Activated effector memory CD4-positive, alpha-beta T cell treated with anti-CD3 and anti-CD28 coated beads, Interleukin-2, amount 50 U/mL, for 16 hours (primary cell): ENCODE measurements at regions not wholly inside any gene's neighbourhood (a gene's known extent, or its start where the extent isn't known, plus 50 kb on each side); places are given as distances from the start of the nearest gene placed in this dataset.

Experiments used
- DNase-seq: peaks from one replicate; pipeline ENCODE4 v3.0.0-alpha.2; 2020

DNA sequence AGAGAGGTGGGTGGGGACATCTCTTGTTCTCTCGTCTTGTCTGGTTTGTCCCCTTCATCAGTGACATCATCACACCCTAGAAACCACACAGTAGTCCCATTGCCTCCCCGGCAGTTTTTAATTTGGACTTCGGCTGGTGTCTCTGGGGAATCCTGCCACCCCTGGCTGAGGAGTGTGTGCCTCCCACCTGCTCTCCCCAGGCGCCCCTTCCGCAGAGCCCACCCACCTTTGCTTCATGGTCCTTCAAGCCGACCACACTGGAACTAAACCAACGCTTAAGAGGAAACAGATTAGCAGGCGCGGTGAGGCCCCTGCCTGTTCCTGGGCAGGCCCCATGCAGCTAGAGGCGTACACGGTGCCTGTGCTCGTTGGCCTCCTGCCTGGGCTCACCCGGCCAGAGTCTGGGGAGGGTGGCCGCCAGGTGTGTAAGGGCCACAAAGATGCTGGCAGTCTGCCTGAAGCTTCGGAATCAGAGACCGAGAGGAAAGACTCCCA is 107.6 kb upstream of the SPRY4 start:
- DNase-seq: peak; percentile 74

DNA sequence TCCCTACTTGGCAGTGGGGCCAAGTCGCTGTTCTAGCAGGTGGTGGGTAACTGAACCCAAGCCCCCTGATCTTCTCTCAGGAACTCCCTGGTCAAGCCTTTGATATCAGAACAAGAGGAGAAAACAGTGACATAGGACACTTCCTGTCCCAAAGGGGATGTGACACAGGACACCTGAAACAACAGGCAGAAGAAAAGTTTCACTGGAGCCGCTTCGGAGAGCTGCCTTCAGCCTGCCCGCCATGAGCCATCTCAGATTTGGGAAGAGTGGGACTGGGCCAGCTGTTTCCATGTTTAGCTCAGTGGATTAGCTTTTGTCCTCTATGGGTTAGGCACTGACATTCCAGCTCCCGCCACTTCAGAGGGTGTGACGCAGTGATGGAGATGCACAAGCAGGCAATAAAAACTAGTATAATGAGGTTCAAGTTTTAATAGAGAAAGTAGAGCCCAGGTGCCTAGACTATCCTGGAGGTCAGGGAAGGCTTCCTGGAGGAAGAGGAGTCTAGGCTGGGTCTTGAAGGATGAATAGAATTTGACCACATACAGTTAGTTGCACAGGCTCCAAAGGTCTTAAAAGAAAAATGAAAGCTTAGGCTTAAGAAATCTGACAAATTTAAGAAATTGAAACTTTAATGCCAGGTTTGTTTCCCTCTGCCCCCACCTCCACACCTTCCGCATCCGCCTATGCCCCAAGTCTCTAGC is 104.1 kb upstream of the SPRY4 start:
- no peak for DNase-seq

DNA sequence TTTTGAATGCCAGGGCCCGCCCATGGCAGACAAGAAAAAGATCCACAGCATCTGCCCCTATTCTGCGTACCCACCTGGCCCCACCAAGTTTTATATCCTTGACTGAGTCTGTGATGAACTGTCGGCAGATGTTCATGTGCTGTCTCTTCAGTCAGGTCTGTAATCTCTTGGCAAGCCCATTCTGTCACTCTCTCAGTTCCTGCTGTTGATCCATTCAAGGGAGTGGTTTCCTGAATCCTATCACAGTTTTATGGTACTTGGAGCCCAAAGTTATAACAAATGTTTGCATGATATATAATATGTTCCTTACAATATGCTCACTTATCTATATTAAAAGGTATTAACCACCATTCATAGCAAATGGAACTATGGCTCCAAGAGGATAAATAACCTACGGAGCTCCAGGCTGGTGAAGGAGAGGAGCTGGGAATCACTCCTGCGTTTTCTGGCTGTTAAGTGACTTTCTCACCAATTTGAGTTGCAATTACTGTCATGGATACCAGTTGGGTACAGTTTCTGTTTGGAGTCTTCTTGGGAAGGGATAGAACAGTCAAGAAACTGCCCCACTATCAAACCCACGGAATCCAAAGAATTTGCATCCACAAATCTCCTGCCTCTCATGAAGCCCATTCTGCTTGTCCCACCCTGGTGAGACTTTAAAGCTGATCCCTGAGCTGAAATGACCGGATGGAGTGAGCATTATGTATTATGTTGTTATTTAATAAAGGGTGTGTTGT is 103.4 kb upstream of the SPRY4 start:
- no peak for DNase-seq

DNA sequence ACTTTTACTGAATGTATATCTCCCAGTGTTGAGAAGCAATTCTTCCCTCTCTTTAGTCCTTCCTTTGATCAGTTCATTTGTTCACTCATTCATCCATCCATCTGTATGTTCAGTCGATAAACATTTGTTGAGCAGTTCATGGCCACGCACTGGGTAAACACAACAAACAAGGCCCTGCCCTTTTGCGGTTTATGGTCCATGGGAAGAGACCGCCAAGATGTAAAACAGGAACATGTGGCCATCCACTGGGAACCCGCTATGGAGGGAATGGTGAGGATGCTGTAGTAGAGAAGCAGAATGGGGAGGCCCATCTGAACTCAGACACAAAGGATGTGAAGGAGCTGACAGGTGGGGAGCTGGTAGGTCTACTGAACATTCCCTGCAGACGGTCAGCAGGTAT is 102.7 kb upstream of the SPRY4 start:
- no peak for DNase-seq

DNA sequence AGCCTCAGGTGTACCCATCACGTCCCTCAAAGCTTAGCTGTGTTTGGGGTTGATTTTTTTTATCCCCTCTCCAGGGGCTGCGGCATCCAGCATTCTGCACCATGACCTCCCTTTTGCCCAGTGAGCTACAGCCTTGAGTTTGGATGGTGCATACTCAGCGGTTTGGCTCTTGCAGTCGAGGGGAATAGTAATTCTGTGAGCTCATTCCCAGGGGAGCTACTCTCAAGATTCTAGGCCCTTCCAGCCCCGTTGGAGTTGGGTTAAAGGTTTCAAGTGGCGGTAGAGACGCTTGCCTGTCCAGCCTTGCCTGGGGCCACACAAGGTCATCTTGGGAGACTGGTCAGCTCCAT is 102.2 kb upstream of the SPRY4 start:
- DNase-seq: no peak

DNA sequence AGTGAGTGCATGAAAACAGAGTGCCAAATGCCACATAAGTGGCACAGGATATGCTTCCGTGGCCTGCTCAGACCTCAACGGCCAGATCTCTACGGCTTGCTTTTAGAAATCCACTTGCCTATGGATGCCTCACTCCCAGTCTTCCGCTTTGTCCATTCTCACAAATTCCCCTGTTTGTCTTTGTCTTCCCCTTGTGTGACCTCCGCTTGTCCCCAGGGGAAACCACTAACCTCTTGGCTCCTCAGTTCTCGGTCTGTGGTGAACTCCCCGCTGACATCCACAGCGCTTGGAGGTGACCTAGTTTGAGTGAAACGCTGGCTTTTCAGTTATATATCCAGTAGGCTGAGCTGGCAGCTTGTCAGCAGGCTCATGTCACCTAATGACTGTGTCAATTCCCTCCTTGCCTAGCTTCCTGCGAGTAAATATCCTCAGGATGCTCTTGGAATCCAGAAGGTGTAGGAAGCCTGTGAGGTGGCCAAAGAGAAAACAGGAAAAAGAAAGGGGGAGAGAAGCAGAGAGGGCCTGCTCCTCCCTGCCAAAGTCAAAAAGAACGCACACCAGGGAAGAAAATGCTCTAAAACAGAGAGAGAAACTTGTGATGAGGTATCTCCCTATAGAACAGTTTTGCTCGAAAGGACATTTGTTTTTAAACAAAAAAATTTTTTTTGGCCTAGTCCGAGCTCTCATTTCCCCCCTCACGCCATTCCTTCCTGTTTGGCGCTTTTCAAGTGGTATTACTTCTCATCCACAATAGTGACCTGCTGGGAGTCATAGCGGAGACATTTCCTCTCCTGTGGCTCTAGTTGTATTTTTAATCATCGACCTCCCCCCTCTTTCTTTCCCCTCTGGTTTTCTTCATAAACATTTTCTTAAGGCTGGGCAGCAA is 101.6 kb upstream of the SPRY4 start:
- peak; percentile 75 for DNase-seq

DNA sequence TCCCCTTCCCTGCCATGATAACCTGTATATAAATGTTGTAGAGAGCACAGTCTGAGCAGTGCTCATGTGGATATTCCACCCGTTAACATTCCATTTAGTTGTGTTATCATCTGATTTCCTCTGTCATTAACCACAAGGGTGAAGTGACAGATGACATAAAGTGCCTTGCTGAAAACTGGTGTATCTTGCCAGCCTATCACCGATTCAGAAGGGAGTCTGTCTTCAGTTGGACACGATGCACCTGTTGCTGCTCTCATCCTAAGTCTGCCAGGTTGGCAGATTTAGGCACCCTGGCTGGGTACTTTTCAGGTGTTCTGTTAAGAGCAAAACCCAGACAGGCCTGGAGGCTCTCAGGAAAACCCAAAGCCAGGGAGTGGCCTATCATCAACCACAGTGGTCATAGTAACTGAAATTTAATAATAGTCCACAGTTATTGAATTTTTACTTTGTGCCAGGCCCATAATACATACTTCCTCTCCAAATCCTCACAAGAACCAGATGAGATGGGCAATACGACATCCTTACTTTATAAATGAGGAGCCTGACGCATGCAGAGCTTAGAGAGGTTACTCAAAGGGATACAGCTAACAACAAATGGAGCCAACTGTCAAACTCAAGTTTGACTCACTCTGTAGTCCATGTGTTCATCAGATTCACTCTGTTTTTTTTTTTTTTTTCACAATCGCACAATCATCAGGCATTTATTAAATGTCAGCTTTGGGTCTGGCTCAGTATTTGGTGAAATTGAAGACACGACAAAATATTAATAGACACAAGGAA is 100.7 kb upstream of the SPRY4 start:
- no peak for DNase-seq

DNA sequence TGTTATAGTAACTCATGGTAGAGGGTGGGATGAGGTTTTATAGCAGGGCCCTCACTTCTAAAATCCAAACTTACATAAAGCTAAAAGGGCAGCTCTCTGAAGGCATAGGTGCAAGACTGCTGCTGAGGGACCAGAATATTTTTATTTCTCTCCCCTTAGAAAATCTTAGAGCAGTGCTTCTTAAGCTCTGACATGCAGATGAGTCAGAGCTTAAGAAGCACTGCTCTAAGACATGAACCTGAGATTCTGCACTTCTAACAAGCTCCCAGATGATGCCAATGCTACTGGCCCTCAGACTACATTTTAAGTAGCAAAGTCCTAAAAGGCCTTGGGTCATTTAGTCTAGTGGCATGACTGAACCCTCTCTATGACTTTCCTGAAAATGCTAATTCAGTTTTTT is 97.6 kb upstream of the SPRY4 start:
- DNase-seq: no peak

DNA sequence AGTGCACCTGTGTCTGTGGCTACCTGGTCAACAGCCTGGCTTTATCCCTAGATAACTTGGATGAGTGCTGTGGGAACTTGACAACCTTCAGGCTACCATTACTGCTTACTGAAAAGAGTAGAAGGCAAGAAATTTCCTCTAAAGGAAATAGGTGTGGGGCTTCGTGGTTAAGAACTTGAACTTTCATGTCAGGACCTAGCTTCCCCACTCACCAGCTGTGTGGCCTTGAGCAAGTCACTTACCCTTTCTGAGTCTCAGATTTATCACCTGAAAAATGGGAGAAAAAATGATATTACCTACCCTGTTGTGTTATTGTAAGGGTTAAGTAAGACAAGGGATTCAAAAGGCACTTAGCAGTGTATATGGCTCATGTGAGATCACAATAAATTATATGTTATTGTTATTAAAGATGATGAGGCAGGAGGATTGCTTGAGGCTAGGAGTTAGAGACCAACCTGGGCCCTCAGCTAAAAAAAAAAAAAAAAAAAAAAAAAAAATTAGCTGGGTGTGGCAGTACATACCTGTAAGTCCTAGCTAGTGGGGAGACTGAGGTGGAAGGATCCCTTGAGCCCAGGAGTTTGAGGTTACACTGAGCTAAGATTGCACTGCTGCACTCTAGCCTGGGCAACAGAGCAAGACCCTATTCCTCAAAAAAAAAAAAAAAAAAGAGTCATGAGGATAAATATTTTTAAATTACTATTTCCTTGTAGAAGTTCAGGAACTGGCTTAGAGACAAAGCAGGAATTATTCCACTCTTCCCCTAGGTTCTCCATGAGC is 97.0 kb upstream of the SPRY4 start:
- no peak for DNase-seq

DNA sequence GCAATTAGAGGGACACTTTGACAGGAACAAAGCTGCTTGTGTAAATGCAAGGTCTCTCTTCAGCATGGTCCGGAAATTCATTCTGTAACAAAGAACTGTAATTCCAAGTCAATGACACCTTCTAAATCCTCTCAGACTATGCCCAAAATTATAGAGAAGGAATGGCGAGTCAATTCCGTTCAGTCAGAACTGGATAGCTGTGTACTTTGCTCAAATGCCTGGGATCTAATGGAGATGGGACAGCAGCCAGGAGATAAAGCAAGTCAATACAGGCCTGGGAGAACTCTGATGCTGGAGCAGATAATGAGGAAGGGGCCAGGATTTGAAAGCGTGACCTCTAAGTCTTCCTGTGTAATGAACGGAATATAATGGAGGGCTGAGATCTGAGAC is 96.4 kb upstream of the SPRY4 start:
- no peak for DNase-seq

DNA sequence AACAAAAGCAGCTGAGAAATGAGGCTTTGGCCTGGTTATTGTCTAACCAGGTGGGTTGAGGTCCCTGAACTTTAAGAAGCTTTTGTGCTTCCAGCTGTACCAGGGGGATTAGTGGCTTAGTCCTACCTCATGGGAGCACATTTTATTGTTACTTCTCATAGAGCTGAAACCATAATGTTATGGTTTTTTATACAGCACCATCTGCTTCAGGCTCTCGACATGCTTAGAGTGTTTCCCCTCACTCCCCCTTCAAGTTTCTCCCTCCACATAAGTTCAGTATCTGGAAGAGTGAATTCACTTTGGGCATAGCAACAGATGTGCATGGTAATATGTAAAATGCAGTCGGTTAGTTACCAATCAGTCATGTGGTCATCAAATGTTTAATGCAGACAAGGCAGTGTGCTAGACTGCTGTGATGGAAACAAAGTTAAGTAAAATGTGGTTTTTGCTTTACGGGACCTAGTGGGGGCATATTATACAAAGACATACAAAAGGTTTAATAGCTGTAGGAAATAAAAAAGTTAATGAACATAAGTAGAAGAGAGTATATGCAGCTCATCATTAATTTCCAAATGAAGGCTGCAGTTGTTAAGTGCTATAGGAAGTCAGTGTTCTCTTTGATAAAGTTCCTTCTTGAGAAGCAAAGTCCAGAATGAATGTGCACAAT is 95.9 kb upstream of the SPRY4 start:
- DNase-seq: no peak

DNA sequence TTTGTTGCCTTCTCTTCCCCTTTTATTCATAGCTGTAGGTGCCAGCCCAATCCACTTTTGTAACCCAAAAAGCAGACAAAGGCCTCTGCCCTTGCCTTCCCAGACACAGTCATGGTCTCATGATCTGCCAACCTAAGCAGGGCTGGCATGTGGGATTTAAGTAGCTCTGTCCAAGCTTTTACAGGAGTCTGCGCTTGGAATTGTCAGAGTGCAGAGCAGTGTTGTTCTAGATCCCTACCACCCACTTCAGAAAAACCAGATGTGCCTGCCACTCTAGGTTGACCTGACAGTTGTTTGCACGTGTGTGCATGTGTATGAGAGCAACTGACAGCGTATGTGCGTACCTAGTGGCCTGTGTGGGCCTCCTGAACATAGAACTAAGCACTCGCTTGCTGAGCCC is 87.8 kb upstream of the SPRY4 start:
- DNase-seq: no peak

DNA sequence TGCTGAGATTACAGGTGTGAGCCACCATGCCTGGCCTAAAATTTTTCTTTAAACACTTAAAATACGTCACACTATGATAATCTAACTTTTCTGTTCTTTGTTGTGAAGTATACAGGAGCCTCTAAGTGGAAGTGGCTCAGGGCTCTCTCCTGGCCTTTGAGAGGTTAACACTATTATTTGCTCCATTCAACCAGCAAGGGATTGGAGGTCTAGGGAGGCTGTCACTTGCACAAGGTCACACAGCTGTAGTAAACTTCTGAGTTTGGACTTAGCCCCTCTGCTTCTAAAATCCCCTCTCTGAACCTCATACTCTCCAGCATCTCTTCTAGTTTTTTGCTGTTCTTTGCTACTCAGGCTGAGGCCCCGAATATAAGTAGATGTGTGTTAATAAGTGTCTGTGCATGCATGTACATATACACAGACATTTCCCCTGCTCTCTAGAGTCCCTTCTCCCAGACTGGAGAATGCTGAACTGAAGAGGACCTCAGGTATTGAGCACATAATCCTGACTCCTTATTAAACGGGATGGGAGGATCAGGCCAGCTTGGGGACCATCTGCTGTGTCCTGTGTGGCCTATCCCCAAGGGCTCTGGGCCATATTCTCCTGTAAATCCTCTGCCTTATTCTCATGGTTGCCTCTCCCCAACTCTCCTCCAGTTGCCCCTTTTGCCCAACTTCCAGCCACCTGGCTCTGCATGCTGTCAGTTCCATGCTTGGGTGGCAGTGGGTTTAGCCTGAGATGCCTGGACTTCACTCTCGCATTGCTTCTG is 87.0 kb upstream of the SPRY4 start:
- no peak for DNase-seq

DNA sequence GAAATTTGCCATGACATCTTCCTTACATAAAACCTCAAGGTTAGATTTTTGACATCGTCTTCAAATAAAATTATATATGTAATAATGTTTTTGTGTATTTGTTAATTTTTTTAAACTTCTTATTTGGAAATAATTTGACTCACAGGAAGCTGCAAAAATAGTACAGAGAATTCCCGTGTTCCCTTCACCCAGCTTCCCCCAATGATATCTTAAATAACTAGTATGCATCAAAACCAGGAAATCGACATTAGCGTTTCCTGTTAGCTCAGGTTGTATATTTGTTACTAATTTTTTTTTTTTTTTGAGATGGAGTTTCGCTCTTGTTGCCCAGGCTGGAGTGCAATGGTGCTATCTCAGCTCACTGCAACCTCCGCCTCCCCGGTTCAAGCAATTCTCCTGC is 86.3 kb upstream of the SPRY4 start:
- no peak for DNase-seq

DNA sequence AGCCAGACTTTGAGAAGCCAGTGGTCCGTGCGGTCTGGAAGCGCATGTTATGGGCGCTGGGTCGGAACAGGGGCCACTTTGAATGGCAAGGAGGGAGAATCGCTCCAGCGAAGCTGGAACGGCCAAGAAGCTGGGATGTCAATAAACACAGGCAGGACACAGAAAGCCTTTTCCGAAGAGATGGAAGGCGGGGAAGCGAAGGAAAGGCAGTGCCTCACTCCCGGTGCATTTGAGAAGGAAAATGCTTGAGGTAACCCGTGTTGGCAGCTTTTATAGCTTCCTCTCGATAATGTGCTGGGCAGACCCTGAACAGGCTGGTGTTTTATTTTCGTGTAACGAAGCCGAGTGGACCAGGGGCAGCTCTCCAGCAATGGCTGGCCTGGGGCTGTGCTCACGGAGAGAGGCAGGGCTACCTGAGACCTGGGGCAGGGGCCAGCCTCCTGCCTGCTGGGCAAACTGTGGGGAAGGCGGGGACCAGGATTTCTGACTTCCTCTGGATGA is 84.2 kb upstream of the SPRY4 start:
- no peak for DNase-seq

DNA sequence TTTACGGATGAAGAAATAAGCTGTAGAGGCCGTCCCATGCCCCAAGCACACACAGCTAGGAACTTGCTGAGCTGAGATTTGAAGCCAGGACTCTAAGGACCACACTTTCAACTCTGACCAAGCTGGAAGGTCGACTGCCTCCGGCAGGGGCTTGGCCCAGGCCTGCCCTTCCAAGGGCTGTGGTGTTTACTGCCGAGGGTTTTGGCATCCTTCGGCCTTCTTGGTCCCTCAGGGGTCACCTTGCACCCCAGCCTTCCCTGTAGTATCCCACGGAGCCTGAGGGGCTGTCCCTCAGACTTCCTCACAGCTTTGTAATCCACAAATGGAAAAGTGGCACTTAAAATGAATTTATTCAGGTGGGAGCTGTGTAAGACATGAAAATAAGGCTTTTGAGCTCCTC is 83.7 kb upstream of the SPRY4 start:
- DNase-seq: no peak

DNA sequence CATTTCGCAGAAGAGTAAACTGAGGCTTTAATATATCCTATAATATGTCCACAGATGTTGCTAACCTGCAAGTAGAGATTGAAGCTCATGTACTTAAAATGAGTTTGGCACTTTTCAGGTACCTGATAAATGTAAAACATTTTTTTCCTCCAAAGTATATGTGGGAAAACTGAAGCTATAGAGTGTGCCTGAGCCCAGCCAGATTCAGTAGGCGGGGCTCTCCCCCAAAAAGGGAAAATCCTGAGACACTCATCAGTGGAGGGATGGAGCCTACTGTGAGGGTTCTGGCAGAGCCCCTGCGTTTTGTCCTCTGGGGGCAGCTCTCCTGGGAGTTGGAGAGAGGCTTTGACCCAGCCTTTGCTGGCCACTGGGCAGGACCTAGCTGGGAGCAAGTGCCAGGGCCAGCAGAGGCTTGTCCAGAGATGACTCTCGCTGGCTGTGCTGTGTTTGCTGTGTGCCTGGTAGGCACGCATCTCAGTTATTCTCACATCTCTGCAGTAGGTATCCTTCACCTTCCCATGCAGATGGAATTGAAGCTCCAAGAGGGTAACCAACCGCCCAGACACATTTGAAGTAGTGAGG is 81.1 kb upstream of the SPRY4 start:
- DNase-seq: no peak

DNA sequence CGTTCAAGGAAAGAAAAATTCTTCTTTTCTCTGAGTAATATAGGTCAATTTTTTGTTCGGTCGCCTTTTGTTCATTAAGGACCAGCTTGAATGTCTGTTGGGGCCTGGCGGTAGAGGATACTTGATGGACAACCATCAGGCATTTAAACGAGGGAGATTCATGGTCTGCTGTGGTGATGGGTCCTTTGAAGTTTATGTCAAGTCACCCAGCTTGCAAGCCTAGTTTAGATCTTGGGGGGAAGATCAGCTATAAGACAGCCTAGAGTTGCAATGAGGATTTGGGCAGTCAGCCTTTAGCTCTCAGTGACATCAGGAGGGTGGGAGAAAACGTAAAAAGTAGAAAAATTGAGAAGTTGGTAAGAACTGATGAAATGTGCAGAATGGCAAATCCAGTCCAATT is 80.2 kb upstream of the SPRY4 start:
- DNase-seq: no peak

DNA sequence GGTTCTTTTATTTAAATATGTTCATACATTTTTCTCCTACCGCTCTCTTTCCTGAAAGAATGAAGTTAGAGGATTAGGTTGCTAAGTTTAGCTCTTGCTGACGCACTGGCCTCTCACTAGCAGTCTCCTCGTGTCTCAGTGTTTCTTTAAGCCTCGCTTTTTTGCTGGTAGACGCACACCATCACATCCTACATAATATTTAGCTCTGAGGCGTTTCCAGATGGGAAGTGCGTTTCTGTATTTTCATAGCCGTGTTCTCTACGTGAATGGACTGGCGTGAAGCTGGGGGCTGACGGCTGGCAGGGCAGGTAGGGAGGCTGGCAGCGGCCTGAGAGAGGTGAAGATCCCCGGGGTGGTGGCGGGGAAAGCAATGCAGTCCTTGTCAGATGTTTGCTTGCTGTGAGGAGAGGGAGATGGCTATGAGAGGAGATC is 79.2 kb upstream of the SPRY4 start:
- no peak for DNase-seq

DNA sequence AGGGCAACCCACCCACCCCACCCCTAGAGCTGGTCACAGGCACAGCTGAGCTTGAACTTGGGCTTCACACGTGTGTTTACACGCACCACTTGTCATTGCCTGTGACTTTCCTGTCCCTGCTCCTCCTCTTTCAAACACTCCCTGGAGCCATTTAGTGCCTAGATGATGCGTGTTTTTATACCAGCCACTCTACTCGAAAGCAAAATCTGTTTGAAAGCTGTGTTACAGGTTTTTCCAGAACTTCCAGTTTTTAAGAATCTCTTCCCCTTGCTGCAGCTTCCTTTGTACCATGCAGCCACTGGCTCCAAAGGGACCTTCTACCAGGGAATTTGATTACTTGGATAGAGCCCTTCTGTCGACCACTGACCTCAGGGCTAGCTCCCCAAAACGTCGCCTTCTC is 78.8 kb upstream of the SPRY4 start:
- DNase-seq: no peak
